HEK293 (cell line): ENCODE measurements at regions not wholly inside any gene's neighbourhood (a gene's known extent, or its start where the extent isn't known, plus 50 kb on each side); places are given as distances from the start of the nearest gene placed in this dataset.
"Not testable (repeated sequence)": the region's sequence is repeated elsewhere in the genome, so short reads cannot be mapped to it uniquely, and the experiment has no call there.

ENCODE experiments used
- CTCF ChIA-PET: fragments of 350-600 bp; formaldehyde crosslinking; extraction: SDS; loops from one replicate; lab custom pipeline; 2021; ENCODE audit warnings: antibody characterized with exemption; lab: Yijun Ruan, JAX
- POLR2A ChIA-PET: fragments of 300-600 bp; formaldehyde crosslinking; extraction: SDS; loops from one replicate; lab custom pipeline; 2020; ENCODE audit warnings: antibody characterized with exemption, inconsistent platforms; lab: Yijun Ruan, JAX
- H3K27ac ChIP-seq: fragments of 200-500 bp; sonication (Bioruptor generic); 2 replicates; pipeline ENCODE4 v1.5.1; 2014; ENCODE audit warnings: low read depth, low read length, control low read depth, inconsistent platforms; ENCODE audit errors: extremely low read depth
- H3K36me3 ChIP-seq, 2 experiments: fragments of 200-500 bp in 1 of 2; sonication (Bioruptor generic) in 1 of 2; 1 replicate in 1 of 2; 2 replicates in 1 of 2; pipeline ENCODE4 v1.5.1; 2014 to 2017; ENCODE audit warnings: inconsistent platforms in 2 of 2, low read length in 2 of 2; ENCODE audit not compliant: control insufficient read depth in 2 of 2, insufficient read depth in 1 of 2
- H3K4me1 ChIP-seq: fragments of 200-500 bp; sonication (Bioruptor generic); 2 replicates; pipeline ENCODE4 v1.5.1; 2014; ENCODE audit warnings: mild to moderate bottlenecking, low read length, inconsistent platforms; ENCODE audit not compliant: control insufficient read depth, insufficient read depth
- H3K4me3 ChIP-seq: 2 replicates; pipeline ENCODE4 v1.5.1; 2011; ENCODE audit warnings: low read depth, mild to moderate bottlenecking, control low read depth, low read length, moderate library complexity
- H3K9me3 ChIP-seq: fragments of 200-500 bp; sonication (Bioruptor generic); 2 replicates; pipeline ENCODE4 v1.5.1; 2014; ENCODE audit warnings: low read depth, low read length, inconsistent platforms; ENCODE audit not compliant: control insufficient read depth, insufficient read depth
- KLF17 ChIP-seq: fragments of 450-650 bp; formaldehyde crosslinking; IDR thresholded peaks from 2 replicates; pipeline ENCODE4 v1.5.1; 2016; ENCODE audit warnings: missing biosample characterization, missing genetic modification characterization
- MZF1 ChIP-seq: fragments of 450-650 bp; formaldehyde crosslinking; IDR thresholded peaks from 2 replicates; pipeline ENCODE4 v1.5.1; 2017; ENCODE audit warnings: missing biosample characterization, missing genetic modification characterization, borderline replicate concordance
- OVOL3 ChIP-seq: fragments of 450-650 bp; formaldehyde crosslinking; IDR thresholded peaks from 2 replicates; pipeline ENCODE4 v1.5.1; 2016; ENCODE audit warnings: missing biosample characterization, missing genetic modification characterization
- PRDM4 ChIP-seq: fragments of 450-650 bp; formaldehyde crosslinking; IDR thresholded peaks from 2 replicates; pipeline ENCODE4 v1.5.1; 2017; ENCODE audit warnings: missing biosample characterization, missing genetic modification characterization
- YY2 ChIP-seq: fragments of 450-650 bp; formaldehyde crosslinking; IDR thresholded peaks from 2 replicates; pipeline ENCODE4 v1.5.1; 2016; ENCODE audit warnings: missing biosample characterization, missing genetic modification characterization
- ZIC2 ChIP-seq: fragments of 450-650 bp; formaldehyde crosslinking; IDR thresholded peaks from 2 replicates; pipeline ENCODE4 v1.5.1; 2016; ENCODE audit warnings: missing biosample characterization, missing genetic modification characterization
- ZNF148 ChIP-seq: fragments of 450-650 bp; formaldehyde crosslinking; IDR thresholded peaks from 2 replicates; pipeline ENCODE4 v1.5.0; 2017; ENCODE audit warnings: missing biosample characterization, missing genetic modification characterization, borderline replicate concordance
- ZNF19 ChIP-seq: fragments of 450-650 bp; formaldehyde crosslinking; IDR thresholded peaks from 2 replicates; pipeline ENCODE4; 2016; ENCODE audit warnings: missing biosample characterization, missing genetic modification characterization, low read depth
- ZNF394 ChIP-seq: fragments of 450-650 bp; formaldehyde crosslinking; IDR thresholded peaks from 2 replicates; pipeline ENCODE4 v1.5.1; 2016; ENCODE audit warnings: missing biosample characterization, missing genetic modification characterization, mild to moderate bottlenecking, moderate library complexity, borderline replicate concordance
- ZNF404 ChIP-seq: fragments of 450-650 bp; formaldehyde crosslinking; IDR thresholded peaks from 2 replicates; pipeline ENCODE4 v1.5.1; 2017; ENCODE audit warnings: missing biosample characterization, missing genetic modification characterization
- ZNF501 ChIP-seq: fragments of 450-650 bp; formaldehyde crosslinking; IDR thresholded peaks from 2 replicates; pipeline ENCODE4 v1.5.1; 2016; ENCODE audit warnings: missing biosample characterization, missing genetic modification characterization
- ZNF558 ChIP-seq: fragments of 450-650 bp; formaldehyde crosslinking; IDR thresholded peaks from 2 replicates; pipeline ENCODE4 v1.5.1; 2016; ENCODE audit warnings: missing biosample characterization, missing genetic modification characterization
- ZNF645 ChIP-seq: fragments of 450-650 bp; formaldehyde crosslinking; IDR thresholded peaks from 2 replicates; pipeline ENCODE4; 2016; ENCODE audit warnings: missing biosample characterization, missing genetic modification characterization
- ZNF707 ChIP-seq: fragments of 450-650 bp; formaldehyde crosslinking; IDR thresholded peaks from 2 replicates; pipeline ENCODE4 v1.5.1; 2016; ENCODE audit warnings: missing biosample characterization, missing genetic modification characterization
- ZNF776 ChIP-seq: fragments of 450-650 bp; formaldehyde crosslinking; IDR thresholded peaks from 2 replicates; pipeline ENCODE4 v1.5.0; 2017; ENCODE audit warnings: missing biosample characterization, missing genetic modification characterization, borderline replicate concordance
- ZSCAN18 ChIP-seq: fragments of 450-650 bp; formaldehyde crosslinking; IDR thresholded peaks from 2 replicates; pipeline ENCODE4 v1.5.1; 2016; ENCODE audit warnings: missing biosample characterization, missing genetic modification characterization

GRCh38 chr14:26286081-26286912 lies 311.5 kb downstream of the NOVA1 start:
- no peak overlapping the region for H3K27ac ChIP-seq
- no peaks in the 10 kb centered on the region for H3K9me3 ChIP-seq
- TF ChIP-seq ZIC2 (tag by site-specific recombination) (no peak), MZF1 (no peak), ZNF645 (tag by site-specific recombination) (no peak)
- ChIA-PET POLR2A (no interaction called here), CTCF (no interaction called here)
- H3K4me1 ChIP-seq, result no peaks in the 10 kb centered on the region
- H3K4me3 ChIP-seq, result no peak overlapping the region
- H3K36me3 ChIP-seq, result no peaks in the 10 kb centered on the region

GRCh38 chr14:26282578-26282977 lies 315.3 kb downstream of the NOVA1 start:
- POLR2A ChIA-PET, result no interaction called here
- H3K4me1 ChIP-seq, result no peaks in the 10 kb centered on the region
- no peaks in the 10 kb centered on the region for H3K36me3 ChIP-seq
- H3K4me3 ChIP-seq, result no peak overlapping the region
- no peaks in the 10 kb centered on the region for H3K9me3 ChIP-seq
- TF ChIP-seq OVOL3 (no peak), ZNF707 (tag by site-specific recombination) (no peak), KLF17 (tag by site-specific recombination) (no peak), ZNF148 (tag by site-specific recombination) (no peak), YY2 (tag by site-specific recombination) (no peak), ZNF558 (tag by site-specific recombination) (no peak), ZNF404 (tag by site-specific recombination) (no peak), ZNF501 (tag by site-specific recombination) (no peak), ZNF776 (tag by site-specific recombination) (no peak), PRDM4 (tag by site-specific recombination) (no peak), ZNF19 (tag by site-specific recombination) (no peak), ZNF394 (tag by site-specific recombination) (no peak), ZIC2 (tag by site-specific recombination) (no peak), ZSCAN18 (tag by site-specific recombination) (no peak)
- H3K27ac ChIP-seq, result no peak overlapping the region
- CTCF ChIA-PET, result no interaction called here

GRCh38 chr14:26282011-26282410 lies 315.8 kb downstream of the NOVA1 start:
- H3K27ac ChIP-seq, H3K9me3 ChIP-seq, H3K4me1 ChIP-seq, POLR2A ChIA-PET, CTCF ChIA-PET, H3K4me3 ChIP-seq, H3K36me3 ChIP-seq: not testable (repeated sequence)
